ENCODE measurements at regions not wholly inside any gene's neighbourhood (a gene's known extent, or its start where the extent isn't known, plus 50 kb on each side); places are given as distances from the start of the nearest gene placed in this dataset.

DNA sequence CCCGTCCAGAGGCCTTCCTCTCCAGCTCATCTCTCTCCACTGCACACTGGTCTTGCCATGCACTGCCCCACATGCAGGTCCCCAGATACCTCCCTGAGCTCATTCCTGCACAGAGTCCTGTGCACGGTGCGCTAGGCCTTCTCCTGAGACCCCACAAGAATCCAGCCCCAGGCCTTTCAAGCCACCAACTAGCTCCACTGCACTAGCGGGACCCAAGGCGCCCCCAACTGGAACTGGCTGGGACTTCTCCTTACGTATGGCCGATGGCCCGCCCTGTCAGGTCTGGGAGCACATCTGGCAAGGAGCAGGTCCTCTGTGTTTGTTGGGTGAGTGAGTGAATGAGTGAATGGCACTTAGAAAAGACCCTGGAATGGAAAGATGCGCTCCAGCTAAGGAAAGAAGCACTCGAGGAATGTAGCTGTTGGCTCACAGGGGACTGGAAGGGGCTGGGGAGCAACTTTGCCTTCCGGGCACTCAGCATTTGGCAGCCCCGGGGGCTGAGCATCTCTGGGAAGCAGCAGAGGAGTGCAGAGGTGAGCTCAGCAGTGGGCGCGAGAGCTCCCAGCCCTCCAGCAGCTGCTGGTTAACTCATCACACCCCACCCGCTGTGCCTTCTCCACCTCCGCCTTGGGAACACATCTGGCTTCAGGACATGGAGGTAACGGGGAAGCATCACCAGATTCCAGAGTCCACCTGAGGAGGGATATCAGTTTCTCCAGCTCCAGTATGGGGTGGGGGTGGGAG, 223.1 kb downstream of the GLI2 start:
- DNase-seq: no peak

DNA sequence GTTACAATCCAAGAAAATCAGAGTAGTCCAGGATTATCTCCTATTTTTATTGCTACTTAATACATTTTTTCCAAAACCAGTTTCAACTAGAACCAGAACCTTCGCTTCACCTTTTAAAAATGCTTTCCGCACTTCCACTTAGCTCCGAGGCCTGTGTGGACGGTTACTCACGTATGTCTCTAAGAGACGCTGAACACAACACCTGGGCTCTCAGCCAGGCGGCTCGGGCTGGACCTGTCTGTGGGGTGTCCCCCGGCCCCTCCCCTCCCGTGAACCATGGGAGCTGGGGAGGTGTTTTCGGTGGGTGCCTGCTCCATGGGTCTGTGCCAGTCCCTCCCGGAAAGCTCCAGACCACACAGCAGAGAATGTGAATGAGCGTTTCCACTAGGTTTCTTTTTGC, 223.8 kb downstream of the GLI2 start:
- no peak for DNase-seq

DNA sequence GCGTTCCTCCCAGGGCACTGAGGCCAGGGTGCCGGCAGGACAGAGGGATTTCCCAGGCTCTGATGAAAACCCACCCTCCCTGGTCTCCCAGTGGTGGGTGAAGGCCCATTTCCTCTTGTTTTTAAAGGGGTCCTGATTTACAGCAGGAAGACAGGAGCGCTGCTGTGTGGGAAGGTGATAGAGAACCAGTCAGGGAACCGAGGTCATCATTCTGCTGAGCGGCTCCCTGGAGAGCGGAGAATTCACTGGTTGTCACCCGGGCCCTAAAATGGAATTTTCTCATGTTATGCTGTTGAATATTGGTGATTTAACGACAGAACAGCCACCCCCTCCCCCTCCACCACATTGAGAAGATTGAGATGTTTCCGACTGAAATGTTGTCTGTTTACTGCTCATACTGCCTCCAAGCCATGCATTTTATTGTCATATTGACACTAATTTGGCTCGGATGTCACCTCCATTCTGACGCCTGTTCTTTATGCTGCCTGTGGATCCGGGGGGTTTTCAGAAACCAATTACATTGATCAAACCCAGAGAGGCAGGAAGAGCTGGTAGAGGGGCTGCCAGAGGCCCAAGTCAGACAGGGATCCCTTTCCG, 225.2 kb downstream of the GLI2 start:
- DNase-seq: no peak

DNA sequence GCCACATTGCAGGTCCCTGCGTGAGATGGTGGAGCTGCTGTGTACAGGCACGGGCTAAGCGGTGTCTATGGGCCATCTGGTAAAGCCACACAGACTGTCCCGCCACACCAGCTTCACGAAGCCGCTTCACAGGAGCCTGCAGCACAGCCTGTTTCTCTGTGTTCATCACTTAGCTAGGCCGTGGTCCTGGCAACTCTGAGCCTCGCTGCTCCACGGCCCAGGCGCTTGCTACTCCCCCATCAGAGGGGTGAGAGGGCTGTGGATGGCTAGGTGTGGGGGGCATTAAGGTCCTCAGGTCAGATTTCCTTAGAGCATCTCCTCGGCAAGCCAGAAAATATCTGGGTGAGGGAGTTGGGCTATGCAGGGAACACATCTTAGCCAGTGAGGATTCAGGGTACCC, 225.7 kb downstream of the GLI2 start:
- no peak for DNase-seq

DNA sequence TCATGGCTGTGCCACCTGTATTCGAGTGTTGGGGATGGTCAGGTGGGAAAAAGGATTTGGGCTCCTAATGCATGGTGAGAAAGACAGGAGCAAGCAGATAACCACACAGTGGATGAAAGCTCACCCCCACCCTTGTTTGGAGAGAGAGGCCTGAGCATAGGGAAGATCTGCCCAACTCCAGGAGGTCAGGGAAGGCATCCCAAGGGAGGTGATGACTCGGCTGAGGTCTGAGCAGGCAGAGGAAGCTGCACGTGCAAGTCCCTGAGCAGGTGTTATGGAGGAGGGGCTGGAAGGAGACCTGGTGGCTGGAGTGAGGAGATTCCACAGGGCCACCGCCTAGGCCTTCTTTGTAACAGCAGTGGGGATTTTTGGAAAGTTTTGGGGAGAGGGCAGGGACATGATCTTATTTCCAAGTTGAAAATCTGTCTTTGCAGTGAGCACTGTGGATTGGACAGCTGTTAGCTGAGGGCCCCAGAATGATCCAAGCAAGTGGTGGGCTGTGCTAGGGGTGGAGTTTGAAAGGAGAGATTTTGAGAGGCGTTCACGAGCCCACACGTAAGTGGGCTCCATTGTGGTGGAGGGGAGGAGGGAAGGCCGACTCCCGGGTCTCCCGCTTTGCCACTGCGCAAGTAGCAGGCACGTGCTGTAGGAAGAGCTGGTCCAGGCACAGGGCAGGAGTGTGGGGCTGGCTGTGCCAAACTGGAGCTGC, 228.5 kb downstream of the GLI2 start:
- no peak for DNase-seq

DNA sequence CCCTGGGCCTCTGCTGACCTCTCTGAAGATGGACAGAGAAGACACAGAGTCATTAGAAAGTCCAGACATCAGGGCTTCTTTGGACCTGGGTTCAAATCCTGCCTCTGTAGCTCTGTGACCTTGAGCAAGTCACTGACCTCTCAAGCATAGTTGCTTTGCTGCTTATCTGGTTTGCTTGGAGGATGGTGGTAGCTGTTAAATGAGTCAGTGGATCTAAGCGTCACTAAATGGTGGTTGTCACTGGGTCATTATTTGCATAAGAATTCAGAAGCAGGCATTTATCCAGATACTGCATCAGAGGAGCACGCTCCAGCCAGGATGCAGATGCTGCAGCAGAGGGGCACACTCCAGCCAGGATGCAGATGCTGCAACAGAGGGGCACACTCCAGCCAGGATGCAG, 229.2 kb downstream of the GLI2 start:
- DNase-seq: no peak

DNA sequence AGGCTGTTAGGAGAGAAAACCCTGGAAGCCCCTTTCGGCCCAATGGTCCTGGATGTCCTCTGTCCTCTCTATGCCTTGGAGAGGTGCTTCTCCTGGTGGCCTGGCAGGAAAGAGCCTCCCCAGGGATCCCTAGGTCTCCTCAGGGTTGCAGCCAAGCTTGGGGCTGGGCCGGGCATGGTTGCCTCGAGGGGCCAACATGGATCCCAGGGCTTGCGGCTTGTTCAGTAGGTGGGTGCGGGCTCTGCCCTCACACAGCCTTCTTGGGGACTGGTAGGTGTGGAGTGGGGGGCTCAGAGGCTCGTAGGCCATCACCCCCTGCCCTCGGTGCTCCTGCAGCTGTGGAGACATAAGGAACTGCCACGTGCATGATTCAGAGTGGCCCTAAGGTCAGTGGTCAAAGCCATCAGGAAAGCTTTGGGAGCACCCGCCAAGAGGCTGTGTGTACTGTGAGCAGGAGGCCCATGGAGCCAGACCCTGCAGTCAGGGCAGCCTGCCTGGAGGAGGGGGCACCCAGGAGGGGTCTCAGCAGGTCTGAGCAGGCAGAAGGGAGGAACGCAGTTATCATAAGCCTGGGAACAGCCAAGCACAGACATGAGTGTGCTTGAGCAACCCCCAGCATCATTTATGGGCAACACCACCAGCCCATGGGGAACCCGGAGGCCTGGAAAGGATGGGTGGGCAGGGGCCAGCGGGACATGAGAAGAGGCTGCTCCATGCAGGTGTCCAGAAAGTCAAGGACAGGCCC, 231.0 kb downstream of the GLI2 start:
- no peak for DNase-seq

DNA sequence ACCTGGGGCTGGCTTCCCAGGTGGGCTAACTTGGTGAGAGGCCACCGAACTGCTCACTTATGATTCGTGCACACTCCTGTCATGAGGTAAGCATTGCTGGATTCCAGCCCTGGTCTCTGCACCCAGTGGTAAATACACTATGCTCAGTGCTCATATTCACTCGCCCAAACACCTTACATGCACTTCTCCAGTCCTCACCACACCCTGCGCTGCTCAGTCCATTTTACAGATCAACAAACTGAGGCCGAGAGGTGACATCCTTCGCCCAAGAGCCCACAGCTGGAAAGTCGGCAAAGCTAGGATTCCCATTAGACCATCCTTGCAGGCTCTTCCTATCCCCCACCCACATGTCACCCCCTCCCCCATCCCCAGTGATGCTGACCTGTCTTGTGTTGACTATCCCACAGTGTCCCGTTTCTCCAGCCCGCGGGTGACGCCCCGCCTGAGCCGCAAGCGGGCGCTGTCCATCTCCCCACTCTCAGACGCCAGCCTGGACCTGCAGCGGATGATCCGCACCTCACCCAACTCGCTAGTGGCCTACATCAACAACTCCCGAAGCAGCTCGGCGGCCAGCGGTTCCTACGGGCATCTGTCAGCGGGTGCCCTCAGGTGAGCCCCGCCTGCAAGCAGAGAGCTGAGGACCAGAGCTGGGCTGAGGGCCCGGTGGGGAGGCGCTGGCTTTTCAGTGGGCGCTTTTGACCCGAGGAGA, 232.8 kb downstream of the GLI2 start:
- DNase-seq: no peak

DNA sequence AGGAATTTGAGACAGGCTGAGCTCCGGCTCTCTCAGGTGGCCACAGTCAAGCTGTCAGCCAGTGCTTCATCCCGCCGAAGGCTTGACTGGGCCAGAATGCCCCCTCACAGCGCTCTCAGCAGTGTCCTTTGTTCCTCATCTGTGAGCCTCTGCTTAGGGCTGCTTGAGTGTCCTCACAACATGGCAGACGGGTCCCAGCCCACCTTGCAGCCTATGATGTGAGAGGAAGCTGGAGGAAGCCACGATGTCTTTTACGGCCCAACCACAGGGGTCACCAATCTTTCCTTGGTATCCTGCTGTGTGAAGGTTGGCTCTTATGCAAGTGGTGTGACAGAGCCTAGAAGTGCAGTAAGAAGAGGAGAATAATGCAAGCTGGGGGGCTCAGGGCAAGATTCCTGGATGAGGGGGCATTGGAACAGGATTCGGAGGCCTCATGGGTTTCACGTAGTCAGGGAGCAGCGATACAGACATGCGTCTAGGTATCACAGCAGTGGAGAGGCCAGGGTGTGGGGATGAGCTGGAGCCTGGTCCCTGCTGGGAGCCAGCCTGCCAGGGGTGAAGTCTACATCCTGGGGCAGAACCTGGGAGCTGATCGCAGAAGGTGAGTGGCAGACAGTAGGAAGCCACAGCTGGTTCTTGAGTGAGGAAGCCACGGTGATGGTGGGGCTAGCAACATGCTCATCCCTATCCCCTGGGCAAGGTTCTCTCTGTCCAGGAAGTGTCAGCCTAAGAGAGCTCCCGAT, 234.1 kb downstream of the GLI2 start:
- DNase-seq: no peak

DNA sequence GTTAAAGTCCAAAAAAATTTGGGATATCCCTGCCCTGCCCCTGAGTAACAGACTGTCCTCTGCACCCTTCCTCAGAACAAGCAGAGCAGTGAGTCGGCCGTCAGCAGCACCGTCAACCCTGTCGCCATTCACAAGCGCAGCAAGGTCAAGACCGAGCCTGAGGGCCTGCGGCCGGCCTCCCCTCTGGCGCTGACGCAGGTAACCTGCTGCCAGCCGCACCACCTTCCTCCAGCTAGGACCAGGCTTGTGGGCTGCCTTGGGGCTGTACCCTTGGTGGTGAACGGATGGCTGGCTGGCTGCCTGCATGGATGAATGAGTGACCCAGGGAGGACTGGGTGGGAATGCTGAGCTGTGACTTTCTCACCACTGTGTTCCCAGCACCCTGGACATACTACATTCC, 236.2 kb downstream of the GLI2 start:
- DNase-seq: no peak

DNA sequence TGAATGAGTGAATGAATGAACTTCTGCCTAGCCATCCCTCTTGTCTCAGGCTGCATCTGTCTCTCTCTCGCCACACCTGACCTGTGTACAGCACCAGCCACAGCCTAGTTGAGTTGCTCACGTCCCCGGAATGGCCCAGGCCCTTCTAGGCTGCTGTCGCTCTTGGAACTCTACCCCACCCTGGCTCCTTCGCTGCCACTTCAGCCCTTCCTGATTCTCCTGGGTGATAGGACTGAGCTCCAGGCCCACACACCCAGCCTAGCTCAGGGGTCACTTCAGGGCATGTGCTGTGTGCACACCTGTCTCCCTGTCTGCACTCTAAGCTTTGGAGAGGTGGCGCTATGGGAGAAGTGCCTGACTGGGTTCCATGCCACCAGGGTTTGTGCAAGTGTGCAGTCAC, 236.6 kb downstream of the GLI2 start:
- no peak for DNase-seq

DNA sequence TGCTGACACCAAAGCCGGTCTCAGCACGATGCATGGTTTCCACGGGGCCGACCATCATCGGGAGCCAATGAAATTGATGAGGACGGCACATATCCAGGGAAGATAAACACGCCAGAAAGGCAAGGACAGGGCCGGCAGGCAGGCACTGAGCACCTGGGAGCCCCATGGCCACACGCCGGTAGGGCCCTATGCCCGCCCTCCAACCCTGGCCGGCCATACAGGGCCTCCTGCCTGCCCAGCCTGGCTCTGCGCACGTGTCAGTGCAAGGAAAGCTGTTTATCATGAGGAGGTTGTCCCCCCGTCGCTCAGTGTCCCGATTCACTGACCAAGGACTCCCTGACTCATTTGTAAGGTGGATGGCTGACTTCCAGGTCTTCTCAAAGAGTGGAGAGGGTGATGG, 237.5 kb downstream of the GLI2 start:
- no peak for DNase-seq

DNA sequence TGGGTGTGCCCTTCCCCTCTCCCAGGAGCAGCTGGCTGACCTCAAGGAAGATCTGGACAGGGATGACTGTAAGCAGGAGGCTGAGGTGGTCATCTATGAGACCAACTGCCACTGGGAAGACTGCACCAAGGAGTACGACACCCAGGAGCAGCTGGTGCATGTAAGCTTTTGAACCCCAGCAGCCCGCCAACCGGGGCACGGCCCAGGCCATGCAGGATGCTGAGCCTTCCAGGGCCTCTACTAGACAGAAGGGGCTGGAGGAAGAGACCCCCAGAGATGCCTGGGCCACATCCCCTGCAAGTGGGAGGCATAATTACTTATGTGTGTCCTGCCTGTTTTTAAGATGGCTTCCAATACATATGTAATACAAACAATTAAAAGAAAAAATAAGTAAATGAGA, 239.3 kb downstream of the GLI2 start:
- no peak for DNase-seq

DNA sequence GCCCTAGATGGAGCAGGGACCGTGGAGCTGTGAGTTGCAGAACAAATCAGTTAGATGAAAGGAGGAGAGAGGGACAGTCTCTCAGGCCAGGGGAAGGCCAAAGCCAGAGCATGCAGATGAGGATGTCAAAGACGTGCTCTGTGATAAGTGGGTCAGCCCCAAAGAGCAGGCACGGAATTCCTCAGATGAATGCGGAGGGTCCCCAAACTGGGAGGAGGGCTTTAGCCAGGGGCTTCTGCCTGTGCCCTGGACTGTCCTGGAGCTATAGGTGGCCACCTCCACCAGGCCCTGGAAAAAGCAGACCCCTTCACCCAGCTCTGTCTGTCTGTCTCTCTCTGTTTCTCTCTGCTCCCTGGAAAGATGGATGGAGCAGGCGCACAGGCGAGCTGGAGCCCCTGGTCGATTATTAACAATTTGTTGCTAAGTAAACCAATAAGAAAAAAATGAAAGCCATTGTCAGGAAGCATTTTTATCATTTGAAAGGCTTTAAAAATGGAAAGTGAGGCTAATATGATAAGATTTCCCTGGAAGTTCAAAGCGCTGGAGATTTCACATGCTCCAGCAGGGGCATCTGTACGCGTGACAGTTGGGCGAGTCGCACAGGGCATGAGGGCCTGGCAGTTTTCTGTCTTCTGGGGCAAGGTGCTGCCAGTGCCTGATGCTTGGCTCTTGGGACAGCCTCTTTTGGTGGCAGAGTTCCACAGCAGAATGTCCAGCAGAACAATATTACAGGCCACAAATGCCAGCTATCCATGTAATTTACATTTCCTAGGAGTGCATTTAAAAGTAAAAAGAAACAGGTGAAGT, 241.0 kb downstream of the GLI2 start:
- DNase-seq: no peak

DNA sequence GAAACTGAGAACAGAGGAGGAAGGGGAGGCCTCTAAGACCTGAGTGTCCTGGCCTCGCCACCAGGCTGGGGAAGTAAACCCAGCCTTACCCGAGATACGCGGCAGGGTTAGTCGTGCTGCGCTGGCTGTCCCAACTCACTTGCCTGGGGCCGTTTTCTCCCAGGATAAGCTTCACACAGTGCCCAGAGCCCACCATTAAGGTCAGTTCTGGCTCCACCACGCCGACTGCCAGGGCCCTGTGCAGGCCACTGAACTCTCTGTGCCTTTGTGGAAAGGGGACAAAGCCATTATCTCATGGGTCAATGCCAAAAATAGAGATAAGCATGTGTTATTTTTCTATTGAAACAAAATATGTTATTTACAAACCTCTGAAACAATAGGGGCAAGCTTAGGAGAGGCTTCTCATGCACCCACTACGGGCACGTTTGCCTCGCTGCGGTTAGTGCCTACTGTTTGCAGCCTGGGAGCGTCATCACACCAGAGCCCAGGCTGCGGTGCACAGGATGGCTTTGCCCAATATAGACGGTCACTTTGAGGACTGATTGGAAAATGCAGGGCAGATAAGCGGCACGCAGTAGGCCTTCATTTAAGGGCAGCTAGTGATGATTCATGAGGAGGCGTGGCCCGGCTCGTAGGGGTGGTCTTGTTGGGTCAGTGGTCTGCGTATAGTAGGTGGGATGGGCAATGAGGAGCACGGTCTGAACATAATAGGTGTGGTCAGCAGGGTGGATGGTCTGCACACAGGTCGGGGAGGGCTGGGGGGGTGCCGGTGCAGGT, 242.1 kb downstream of the GLI2 start:
- DNase-seq: no peak

DNA sequence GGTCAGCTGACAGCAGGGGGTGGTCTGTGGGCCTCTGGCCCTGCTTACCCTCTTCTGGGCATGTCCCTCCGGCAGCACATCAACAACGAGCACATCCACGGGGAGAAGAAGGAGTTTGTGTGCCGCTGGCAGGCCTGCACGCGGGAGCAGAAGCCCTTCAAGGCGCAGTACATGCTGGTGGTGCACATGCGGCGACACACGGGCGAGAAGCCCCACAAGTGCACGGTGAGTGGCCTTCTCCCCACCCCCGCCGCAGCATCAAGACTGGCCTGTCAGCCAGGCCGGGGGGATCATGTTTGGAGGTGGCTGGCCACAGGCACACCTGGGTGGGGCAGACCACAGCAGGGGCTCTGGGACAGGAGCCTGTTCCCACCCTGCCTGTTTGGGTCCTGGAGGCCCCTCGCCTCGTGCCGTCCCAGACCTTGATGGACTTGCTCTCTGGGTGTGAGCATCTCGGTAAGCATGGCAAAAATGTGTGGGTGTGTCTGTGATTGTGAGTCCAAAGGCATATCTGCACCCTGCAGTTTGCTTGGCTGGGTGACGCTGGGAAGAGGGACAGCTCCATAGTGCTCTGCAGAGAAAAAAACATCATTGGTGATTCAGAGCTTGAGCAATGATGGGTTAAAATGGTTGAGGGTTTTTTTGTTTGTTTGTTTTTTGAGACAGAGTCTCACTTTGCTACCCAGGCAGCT, 242.8 kb downstream of the GLI2 start:
- DNase-seq: no peak

DNA sequence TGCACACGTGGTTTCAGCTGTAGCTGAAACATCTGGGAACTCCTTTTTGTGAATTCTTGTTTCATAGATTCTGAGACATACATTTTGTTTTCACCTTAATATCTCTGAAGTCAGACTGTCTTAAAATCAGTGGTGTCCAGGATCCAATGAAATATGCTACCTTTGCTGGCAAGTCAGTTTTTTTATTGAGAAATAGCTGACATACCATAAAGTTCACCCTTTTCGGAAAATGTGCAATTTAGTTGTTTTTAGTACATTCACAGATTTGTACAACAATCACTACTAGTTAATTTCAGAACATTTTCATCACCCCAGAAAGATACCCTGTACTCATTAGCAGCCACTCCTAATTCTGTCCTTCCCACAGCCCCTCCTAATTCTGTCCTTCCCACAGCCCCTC, 243.7 kb downstream of the GLI2 start:
- DNase-seq: no peak

DNA sequence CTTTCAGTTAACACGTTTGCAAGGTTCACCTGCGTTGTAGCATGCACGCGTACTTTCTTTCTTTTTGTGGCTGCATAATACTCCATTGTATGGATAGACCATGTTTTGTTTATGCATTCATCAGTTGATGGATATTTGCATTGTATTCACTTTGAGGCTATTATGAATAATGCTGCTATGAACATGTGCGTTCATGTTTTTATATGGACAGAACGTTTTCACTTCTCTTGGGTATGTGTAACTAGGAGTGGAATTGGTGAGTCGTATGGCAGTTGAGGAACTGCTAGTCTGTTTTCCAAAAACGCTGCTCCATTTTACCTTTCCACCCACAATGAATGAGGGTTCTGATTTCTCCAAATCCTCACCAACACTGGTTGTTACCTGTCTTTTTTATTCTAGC, 244.3 kb downstream of the GLI2 start:
- DNase-seq: no peak

DNA sequence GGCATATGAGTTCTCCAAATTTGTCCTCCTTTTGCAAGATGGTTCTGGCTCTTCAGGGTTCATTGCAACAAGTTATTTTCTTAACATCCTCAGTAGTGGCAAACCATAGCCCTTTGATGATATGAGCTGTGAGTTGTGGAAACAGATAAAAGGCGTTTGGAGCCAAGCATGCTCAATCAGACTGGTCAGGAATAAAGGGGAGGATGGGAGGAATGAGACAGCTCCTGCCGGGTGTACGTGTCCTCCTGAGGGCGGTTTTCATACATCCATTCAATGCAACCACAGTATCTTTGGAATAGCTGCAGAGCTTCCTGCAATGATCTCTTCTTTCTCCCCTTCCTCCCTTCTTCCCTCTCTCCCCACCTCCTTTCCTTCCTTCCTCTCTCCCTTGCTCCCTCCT, 245.8 kb downstream of the GLI2 start:
- DNase-seq: no peak

DNA sequence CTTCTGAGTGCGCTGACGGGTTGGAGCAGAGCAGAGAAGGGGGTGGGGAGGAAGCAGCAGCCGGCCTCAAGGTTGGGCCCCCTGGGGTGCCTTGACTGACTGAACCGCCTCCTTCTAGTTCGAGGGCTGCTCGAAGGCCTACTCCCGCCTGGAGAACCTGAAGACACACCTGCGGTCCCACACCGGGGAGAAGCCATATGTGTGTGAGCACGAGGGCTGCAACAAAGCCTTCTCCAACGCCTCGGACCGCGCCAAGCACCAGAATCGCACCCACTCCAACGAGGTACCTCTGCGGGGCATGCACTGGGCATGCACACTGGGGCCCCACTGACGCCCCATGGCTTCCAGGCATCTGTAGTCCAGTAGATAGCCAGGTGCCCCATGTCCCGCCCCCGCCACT, 246.9 kb downstream of the GLI2 start:
- no peak for DNase-seq

Data from NCI-H1092 treated with DMSO at 0.1 percent for 48 hours (cell line).